AG08396 (cell line): ENCODE measurements at regions not wholly inside any gene's neighbourhood (a gene's known extent, or its start where the extent isn't known, plus 50 kb on each side); places are given as distances from the start of the nearest gene placed in this dataset.
"Not testable (repeated sequence)": the region's sequence is repeated elsewhere in the genome, so short reads cannot be mapped to it uniquely, and the experiment has no call there.

Source experiments
- DNase-seq: peaks from one replicate; pipeline ENCODE4 v3.0.0; 2012; ENCODE audit warnings: low spot score, mixed read lengths

- DNase-seq: no peak
Observed at GRCh38 chr17:13869331-13869940, 199.9 kb upstream of the COX10 start.

GRCh38 chr17:13871261-13871660 is 198.0 kb upstream of the COX10 start:
- no peak for DNase-seq

- no peak for DNase-seq
Observed at GRCh38 chr17:13874134-13874533, 195.2 kb upstream of the COX10 start.

DNA sequence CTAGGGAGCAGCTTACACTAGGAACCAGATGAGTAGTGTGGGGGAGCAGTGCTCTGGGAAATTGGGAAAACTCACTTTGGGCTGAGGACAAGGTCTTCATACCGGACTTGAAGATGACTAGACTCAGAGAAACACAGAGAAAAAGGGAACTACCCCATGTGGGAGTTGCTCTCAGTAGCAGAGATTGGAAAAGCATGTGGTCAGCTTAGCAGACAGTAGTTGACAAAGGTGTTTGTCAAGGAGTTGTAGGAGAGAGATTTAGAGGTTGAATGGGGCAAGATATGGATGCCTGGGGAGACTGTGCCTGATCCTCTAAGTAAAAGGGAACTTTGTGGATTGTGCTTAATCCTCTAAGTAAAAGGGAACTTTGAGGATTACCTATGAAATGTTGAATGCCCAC is 194.5 kb upstream of the COX10 start:
- DNase-seq: no peak

DNA sequence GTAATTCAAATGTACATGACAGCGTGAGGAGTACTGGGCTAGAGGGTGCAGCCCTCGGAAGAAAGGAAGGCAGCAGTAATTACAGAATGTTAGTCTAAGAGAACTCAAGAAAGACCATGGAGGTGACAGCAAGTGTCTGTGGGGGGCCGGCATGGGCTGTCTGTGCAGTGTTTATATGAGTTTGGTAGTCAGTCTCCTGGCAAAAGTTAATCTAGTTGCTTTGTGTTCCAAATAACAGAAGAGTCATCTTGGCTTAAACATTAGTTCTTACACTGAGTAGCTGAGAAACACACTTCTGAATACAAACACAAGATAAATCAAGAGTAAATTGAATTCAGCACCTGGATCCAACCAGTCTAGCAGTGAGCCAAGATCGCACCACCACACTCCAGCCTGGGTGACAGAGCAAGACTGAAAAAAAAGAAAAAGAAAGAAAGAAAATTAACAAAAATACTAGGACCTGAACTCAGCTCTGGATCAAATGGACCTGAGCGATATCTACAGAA is 189.3 kb upstream of the COX10 start:
- no peak for DNase-seq

DNA sequence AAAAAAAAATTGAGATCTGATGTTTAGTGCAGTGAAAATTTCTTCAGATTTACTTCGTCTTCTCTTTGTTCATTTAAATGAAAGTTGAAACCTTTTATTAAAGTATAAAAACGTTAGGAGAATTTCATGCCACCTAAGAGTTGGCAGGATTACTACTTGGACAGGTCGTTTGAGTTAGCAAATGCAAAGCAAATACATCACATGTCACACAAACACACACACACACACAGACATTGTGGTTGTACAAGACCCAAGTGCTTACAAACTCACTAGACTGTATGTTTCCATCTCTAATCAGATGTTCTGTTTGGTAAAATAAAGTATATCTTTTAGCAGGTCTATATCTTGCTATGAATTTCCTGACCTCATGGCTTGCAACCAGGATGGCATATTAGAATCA is 185.6 kb upstream of the COX10 start:
- DNase-seq: no peak

DNA sequence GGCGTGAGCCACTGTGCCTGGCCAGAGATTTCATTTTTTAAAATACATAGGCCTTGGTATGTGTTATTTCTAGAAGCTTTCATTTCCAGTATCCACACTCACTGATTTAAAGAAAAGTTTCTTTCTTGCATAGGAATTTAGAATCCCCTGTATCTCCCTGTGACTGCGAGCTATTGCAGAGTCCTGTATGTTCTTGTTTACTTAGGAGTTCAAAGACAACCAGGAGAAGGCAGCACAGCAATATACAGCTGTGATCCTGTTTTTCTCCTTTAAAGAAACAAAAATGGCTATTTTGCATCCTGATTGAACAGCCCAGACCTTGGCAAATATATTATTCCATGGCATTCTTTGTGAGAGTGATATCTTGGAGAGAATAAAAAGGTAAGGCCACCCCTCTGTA is 185.0 kb upstream of the COX10 start:
- no peak for DNase-seq

GRCh38 chr17:13885550-13885949 is 183.8 kb upstream of the COX10 start:
- no peak for DNase-seq

DNA sequence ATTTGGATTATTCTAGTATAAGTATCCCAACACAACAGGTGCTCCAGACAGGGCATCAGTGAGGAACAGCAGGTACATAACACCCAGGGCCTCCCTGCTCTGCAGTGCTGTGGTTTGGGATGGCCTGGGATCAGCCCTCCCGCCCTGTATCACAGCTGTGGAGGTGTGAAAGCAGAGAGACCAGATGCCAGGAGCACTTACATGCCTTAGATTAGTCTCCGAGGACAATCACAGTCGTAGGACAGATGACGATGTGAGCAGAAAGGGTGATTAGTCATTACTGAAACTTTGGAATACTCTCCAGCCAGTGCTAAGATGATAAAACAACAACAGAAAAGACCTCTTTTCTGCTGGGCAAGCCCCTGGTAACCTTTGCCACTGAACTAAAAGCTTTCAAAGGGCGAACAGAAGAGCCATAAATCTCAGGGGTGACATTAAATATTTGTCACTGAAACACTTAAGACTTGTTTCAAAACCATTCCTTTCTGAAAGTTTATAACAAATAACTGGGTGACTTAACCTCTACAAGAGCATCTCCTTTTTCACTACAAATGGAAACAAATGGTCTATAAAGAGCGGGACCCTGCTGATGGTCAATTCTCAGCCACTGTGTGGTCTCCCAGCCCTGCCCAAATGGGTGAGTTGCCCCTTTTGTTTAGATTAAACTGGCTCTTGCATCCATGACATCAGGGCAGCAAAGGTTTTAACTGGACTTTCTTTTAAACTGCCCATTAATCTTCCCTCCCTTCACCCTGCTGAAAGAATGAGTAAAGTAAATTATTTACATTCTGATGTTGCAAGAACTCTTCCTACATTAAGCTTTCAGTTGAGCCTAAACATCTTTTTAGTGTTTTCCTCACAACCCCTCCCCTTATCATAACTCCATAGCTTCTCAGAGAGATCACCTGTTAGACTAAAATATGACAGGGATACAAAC is 183.1 kb upstream of the COX10 start:
- DNase-seq: peak; percentile 16

GRCh38 chr17:13888056-13888609 is 181.2 kb upstream of the COX10 start:
- DNase-seq: peak; percentile 21

DNA sequence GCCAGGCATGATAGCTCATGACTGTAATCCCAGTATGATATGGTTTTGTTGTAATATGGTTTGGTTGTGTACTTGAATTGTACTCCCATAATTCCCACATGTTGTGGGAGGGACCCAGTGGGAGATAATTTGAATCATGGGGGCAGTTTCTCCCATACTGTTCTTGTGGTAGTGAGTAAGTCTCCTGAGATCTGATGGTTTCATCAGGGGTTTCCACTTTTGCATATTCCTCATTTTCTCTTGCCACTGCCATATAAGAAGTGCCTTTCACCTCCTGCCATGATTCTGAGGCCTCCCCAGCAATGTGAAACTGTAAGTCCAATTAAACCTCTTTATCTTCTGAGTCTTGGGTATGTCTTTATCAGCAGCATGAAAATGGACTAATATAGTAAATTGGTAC is 160.3 kb upstream of the COX10 start:
- DNase-seq: not testable (repeated sequence)

GRCh38 chr17:13909901-13910519 is 159.3 kb upstream of the COX10 start:
- no peak for DNase-seq

DNA sequence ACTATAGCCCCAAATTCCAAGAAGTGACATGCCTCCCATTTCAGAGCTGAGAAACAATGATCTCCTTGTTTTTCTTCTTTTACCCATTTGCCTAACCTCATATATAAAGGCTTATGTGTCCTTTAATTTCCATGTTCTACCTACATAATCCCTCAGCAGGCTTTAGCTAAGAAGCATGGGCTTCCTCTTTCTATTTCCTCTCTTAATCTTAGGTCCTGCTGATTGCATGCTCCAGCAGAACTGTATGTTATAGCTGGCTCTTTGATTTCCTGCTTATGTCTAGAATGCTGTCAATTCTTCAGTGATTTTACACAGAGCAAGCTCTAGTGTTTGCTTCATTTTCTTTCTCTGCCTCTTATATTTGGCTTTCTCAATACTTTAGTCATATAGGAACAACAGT is 151.7 kb upstream of the COX10 start:
- DNase-seq: no peak

DNA sequence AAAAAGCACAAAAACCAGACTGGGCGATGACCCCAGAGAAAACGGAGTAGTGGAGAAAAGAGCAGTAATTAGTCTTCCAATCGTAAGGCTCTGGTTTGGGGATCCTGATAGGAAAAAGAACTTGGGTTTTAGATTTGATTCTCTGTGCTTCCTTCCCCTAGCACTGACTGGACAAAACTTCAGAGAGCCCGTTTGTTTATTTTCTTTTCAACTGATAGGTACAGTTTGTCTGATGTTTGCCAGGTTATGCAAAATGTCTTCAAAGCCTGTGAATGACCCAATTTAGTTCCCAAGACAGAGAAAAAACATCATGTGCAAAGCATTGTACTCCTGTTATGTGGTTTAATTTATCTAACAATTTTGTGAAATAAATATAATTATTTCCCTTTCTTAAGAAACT is 151.1 kb upstream of the COX10 start:
- no peak for DNase-seq

DNA sequence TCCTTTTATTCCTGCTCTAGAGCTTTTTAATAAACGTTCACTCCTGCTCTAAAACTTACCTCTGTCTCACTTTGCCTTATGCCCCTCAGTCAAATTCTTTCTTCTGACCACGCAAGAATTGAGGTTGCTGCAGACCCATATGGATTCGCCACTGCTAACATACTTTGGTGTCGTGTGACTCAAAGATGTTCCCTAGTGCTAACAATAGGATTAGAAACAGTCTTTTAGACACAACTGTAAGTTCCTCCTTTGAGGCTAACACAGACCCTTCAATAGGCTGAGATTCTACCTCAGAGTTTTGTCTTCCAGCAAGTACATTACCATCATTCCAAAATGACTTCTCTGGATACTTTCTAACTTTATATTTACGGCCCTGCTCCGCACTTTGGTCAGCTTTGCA is 149.5 kb upstream of the COX10 start:
- DNase-seq: no peak

- DNase-seq: no peak
Observed at GRCh38 chr17:13920413-13920812, 148.9 kb upstream of the COX10 start.

GRCh38 chr17:13921841-13922776 is 147.2 kb upstream of the COX10 start:
- DNase-seq: no peak

- no peak for DNase-seq
Observed at GRCh38 chr17:13922885-13923284, 146.4 kb upstream of the COX10 start.

- no peak for DNase-seq
Observed at GRCh38 chr17:13925579-13925978, 143.7 kb upstream of the COX10 start.

DNA sequence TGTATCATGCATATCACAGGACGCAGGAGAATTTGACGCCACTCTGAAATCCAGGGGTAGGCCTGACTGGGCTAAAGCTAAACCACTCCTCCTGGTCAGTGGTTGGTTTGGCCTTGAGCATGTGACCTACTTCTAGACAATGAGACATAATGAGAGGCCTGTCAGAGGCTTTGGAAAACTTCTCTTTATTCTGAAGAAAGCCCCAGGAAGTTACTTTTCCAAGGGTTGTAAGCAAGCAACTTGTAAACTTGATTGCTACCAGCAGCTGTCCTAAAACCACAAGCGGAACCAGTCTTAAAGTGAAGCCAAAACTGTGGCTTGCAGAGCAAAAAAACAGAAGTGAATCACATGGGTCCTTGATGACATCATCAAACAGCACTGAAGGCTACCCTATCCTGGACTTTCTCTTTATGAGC is 138.2 kb upstream of the COX10 start:
- DNase-seq: no peak

- no peak for DNase-seq
Observed at GRCh38 chr17:13931800-13932460, 137.4 kb upstream of the COX10 start.
